Skin epidermis (tissue), 12 donors: ENCODE measurements at regions not wholly inside any gene's neighbourhood (a gene's known extent, or its start where the extent isn't known, plus 50 kb on each side); places are given as distances from the start of the nearest gene placed in this dataset.

Source experiments
- H3K27ac ChIP-seq, 21 experiments: fragments of 200-600 bp; sonication (generic) in 11 of 21; one replicate each; pipeline ENCODE4 v1.5.0; 2020; ENCODE audit warnings: mild to moderate bottlenecking in 3 of 21, inconsistent platforms in 2 of 21, moderate library complexity in 2 of 21
- H3K4me3 ChIP-seq, 7 experiments: fragments of 200-600 bp; sonication (generic) in 2 of 7; one replicate each; pipeline ENCODE4 v1.5.0; 2020; ENCODE audit warnings: inconsistent platforms in 2 of 7, mild to moderate bottlenecking in 2 of 7, moderate library complexity in 1 of 7

DNA sequence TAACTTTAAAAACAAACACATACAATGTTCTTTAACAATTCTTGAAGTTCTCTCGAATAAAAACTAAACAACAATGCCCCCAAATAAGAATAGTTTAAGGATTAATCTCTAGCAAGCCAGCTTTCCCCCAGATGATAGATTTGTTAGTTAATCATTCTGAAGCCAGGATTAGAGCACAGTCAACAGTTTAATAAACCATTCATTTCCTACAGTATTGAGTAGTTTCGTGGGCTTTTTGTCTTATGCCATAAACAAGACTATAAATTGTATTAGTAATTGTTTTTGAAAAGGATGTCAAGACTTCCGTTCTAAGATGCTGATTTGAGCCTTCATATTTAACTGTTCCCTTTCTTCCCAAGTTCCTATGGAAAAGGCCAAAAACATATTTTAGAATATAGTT lies 136.6 kb downstream of the PIK3R1 start:
- peak overlapping the region in 1 of 21 experiments; percentile 21 for H3K27ac ChIP-seq
- H3K4me3 ChIP-seq = no peak overlapping the region

DNA sequence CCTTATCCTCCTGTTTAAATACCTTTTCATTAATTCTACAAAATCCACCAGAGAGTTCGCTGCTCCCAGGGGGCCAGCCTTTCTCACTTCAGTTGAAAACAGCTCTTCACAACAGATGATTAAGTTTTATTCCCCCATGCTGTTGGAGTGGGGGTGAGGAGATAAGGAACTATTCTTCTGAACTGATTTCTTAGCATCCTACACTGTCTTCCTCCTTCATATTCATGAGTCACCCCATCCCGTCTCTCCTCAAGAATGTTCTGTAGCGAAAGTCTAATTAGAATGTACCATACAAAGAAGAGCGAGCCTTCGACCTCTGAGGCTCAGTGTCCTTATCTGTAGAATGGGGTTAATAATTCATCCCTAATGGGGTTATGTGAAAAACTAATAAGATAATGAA lies 138.0 kb downstream of the PIK3R1 start:
- Histone ChIP-seq H3K27ac (no peak overlapping the region), H3K4me3 (no peak overlapping the region)

DNA sequence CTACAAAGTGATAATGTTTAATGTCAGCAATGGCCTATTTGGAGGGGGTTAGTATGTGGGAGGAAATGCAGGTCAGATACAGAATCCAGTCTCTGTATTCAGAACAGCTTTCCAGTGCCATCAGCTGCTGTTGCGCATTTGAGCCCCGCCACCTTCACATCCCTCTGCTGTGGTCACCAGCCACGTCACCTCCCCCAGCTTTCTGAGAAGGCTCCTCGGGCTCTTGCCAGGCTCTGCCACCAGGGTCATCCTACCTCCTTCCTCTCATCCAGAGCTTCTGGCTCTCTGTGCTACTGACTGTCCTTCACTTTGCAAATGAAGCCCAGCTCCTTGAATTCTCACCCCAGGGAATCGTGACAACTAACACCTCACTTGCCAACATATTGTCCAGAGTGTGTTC lies 138.8 kb downstream of the PIK3R1 start:
- Histone ChIP-seq H3K4me3 (no peak overlapping the region), H3K27ac (no peak overlapping the region)

DNA sequence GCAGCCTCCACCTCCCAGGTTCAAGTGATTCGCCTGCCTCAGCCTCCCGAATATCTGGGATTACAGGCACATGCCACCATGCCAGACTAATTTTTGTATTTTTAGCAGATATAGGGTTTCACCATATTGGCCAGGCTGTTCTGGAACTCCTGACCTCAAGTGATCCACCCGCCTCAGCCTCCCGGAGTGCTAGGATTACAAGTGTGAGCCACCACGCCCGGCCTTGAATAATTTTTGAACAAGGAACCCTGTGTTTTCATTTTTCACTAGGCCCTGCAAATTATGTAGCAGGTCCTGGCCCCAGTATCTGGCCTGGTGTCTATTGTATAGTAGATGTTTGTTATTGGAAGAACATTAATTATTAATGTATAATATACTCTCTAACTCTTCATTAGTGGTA lies 140.7 kb downstream of the PIK3R1 start:
- no peak overlapping the region for H3K4me3 ChIP-seq
- H3K27ac ChIP-seq = no peak overlapping the region

DNA sequence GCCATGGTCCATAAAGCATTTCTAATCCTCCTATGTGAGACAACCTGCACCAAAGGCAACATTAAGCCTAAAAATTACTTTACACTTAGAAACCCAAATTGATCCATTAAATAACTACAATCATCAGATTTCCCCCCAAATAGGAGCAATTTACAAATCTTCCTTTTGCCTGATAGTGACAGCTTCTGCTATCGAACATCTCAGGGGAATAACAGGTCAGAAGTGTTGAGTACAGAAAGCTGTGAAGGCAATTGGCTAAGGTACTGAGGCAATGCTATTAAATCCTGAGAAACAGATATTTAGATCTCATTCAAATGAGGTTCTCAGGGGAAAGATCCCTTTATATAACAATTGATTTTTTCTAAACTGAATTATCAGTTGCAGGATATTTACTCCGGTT lies 141.1 kb downstream of the PIK3R1 start:
- Histone ChIP-seq H3K27ac (no peak overlapping the region), H3K4me3 (no peak overlapping the region)

DNA sequence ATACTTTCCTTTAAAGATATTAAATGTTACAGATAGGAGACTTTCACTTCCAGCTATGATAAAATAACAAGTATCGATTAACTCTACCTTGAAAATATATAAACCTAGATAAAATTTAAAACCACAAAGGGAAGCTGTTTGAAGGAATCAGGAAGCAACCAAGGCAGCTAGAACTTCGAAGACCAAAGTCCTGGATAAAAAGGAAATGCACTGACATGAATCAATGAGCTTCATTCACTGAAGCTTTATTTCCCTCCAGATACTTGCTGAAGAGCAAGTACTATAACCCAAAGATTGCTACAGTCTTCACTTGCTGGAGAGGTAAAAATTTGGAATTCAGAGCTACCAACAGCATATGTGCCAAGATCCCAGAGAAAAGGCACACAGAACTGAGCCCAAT lies 144.1 kb downstream of the PIK3R1 start:
- Histone ChIP-seq H3K4me3 (no peak overlapping the region), H3K27ac (no peak overlapping the region)

DNA sequence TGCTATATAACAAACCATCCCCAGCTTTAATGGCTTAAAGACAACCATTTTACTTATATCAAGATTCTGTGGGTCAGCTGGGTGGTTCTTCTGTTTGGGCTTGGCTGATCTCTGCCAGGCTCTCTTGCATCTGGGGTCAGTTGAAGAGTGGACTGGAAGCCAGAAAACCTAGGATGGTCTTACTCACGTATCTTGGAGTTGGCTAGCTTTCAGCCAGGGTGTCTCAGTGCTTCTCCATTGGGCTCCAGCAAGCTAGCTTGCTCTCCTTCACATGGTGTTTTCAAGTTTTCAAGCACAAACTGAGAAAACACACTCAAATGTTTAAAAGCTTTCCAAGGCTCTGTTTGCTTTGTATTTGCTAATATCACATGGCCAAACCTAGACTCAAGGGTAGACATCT lies 146.8 kb downstream of the PIK3R1 start:
- Histone ChIP-seq H3K27ac (no peak overlapping the region), H3K4me3 (no peak overlapping the region)

DNA sequence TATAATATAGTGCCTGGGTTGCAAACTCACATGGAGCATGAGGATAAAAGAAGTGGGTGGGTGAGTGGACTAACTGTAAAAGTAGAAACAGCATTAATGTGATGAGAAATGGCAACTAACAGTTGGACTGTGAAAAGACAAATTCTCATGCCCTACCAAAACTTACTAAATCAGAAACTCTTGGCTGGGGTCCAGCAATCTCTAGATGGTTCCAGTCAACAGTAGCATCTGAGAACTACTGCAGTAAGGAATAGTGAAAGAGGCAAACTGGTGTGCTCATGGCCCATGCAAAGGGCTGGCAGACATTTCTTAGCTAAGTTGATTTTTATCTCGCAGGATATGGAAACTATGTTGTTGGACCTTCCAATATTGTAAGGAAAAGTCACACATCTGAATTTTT lies 150.3 kb downstream of the PIK3R1 start:
- H3K27ac ChIP-seq = no peak overlapping the region

DNA sequence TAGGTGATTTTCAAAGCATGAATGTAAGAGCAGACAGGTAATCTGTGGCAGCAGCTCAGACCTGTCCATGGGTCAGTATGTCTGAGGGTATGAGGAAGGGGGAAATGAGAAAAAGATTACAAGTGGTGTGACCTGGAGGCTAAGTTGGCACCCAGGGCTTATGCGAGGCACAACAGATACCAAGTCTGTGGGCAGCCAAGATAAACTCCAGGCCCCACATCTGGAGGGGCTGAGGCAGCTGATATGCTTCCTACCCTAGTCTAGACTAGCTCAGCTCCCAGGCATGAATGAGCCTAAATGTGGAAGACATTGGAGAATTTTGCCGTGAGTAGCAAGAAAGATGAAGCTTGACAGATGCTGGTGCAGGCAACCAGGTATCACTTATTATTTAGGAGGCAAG lies 151.7 kb downstream of the PIK3R1 start:
- Histone ChIP-seq H3K27ac (no peak overlapping the region), H3K4me3 (no peak overlapping the region)

More for the DNA sequence above, 150.3 kb downstream of the PIK3R1 start:
- H3K4me3 ChIP-seq = no peak overlapping the region

DNA sequence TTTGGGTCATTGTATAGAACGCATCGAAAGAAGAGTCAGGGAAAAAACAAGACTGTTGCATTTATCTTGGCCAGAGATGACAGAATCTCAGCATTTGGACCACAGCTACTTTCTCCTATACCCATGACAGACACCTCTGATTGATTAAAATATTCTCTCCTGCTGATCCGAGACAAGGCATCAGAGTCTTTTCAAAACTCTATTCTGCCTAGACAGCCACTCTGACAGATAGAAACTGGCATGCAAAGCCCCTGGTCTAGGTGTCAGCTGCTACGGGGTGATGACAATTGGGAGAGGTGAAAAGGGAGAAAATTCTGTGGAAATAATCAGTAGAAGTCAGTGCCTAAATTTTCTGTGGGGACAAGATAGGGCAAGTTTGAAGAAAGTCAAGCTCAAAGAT lies 152.2 kb downstream of the PIK3R1 start:
- Histone ChIP-seq H3K27ac (peak overlapping the region in 1 of 21 experiments; percentile 6), H3K4me3 (no peak overlapping the region)

DNA sequence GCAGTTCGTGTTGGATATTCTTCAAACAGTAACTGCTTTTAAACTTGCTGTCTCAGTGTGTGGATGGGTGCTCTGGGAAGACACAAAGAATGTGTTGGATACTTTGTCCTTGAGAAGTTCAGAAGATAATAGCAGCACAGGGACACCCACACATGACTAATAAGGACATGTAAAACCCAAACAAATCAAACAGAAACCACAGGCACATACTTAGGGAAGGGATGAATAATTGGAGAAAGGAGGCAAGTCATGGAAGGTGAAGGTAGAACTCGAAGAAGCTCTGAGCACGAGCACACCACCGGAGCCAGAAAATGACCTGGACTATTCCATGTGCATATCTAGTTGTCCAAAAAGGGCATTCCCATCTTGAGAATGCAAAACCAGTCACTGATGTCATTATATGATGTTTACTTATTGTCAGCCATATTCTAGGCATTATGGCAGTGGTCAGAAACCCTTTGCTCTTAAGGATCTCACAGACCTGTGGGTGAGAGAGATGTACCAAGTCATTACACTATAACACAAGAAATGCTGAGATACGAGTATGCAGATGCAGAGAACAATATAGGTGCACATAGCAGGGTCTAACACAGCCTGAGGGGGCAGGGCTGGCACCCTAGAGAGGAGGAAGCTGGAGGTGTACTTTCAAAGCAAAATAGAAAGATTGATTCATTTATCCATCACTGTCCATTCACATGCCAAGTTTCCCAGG lies 152.9 kb downstream of the PIK3R1 start:
- H3K27ac ChIP-seq = peak overlapping the region in 1 of 21 experiments; percentile 6
- no peak overlapping the region for H3K4me3 ChIP-seq

DNA sequence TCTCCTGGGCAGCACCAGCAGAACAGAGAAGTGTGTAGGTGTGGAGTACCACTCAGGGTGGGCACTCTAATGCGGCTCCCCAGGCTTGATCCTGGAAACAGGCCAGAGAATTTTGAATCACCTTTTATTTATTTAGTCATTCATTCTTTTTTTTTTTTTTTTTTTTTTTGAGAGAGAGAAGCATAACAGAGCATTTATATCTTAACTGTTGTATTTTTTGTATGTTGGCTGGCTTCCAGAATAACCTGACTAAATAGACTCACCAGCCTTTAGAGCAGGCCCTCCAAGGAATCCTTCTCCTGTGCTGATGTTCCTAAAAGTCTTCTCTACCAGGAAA lies 153.4 kb downstream of the PIK3R1 start:
- Histone ChIP-seq H3K27ac (no peak overlapping the region), H3K4me3 (no peak overlapping the region)

DNA sequence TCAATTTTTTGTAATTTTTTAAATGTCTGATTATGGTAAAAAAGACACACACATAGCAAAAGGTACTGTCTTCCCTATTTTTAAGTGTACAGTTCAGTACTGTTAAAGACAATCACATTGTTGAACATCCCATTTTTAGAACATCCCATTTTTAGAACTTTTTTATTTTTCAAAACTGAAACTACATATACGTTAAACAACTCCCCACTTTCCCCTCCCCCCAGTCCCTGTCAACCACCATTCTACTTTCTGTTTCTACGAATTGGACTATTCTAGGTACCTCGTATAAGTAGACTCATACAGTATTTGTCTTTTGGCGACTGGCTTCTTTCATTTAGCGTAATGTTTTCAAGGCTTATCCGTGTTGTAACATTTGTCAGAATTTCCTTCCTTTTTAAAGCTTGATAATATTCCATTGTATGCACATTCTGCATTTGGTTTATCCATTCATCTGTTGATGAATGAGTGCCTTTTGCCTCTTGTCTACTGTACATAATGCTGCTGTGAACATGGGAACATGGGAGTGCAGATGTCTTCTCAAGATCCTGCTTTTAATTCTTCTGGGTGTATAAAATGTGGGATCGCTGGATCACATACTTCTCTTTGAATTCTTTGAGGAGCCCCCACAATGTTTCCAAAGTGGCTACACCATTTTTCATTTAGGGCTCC lies 154.0 kb downstream of the PIK3R1 start:
- H3K27ac ChIP-seq = no peak overlapping the region

DNA sequence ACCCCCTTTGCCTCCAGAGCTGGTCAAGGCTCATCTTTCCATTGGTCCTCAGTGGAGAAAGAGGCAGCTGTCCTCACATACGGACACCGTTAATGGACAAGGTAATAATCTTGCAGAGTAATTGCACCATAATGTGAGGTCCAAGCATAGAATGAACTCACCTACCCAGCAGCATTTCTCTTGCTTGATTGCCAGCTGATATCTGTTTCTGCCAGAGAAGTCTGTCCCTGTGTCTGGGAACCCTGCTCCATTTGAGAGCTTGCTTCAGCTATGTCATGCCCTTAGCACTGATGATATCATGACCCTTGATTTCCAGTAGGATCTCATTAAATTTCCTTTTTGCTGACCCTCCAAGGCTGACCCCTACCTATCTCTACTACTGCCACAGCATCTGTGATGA lies 154.6 kb downstream of the PIK3R1 start:
- H3K4me3 ChIP-seq = no peak overlapping the region

More for the DNA sequence above, 154.0 kb downstream of the PIK3R1 start:
- no peak overlapping the region for H3K4me3 ChIP-seq

DNA sequence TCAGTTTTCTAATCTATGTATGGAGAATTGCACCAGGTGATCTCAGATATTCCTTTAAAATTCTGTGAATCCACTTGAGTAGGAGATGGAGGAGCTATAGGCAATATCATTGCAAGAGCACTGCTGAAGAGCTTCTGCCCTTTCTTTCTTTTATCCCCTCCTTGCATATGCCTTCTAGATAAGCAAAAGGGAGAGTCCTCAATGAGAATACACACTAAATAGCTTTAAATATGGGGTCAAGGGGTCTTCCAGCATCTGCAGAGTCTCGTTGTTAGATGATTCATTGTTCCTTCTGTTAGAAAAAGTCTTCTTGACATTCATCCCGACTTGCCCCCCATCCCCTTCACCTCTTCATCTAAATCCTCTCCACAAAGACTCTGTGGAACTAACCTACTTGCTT lies 156.1 kb downstream of the PIK3R1 start:
- no peak overlapping the region for H3K27ac ChIP-seq
- H3K4me3 ChIP-seq = no peak overlapping the region

More for the DNA sequence above, 154.6 kb downstream of the PIK3R1 start:
- no peak overlapping the region for H3K27ac ChIP-seq

DNA sequence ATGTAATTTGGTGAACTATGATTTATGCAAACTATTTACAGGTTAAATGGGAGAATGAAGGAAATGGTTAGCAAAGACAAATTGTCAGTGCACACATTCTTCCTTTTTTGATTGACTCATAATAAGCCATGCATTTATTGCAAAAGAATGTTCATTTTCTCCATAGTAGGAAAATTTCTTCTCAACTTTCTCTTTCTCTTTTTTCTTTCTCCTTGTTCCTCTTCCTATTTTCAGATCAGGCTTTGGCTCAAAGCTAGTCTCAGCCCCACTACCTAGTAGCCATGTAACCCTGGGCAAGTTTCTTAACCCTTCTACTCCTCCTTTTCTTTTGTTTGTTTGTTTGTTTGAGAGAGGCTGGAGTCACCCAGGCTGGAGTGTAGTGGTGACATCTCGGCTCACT lies 156.6 kb downstream of the PIK3R1 start:
- Histone ChIP-seq H3K27ac (no peak overlapping the region), H3K4me3 (no peak overlapping the region)

DNA sequence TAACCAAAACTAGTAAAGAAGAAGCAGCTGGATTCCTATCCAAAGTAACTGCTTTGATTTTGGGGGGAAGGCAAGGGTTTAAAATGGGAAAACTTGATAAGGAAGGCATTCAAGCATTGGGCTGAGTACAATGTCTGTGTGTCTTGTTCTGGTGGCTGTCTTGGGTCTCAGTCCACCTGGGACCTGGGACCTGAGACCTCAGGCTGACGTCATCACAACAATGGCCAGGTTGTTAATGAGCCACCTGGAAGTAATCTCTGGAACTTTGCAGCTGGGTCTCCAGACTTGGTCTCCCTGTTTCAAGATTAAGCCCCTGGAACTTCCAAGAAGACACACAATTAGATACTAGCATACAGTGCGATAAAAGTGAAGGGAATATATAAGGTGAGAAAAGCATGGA lies 157.5 kb downstream of the PIK3R1 start:
- H3K27ac ChIP-seq = peak overlapping the region in 1 of 21 experiments; percentile 31
- H3K4me3 ChIP-seq = no peak overlapping the region

DNA sequence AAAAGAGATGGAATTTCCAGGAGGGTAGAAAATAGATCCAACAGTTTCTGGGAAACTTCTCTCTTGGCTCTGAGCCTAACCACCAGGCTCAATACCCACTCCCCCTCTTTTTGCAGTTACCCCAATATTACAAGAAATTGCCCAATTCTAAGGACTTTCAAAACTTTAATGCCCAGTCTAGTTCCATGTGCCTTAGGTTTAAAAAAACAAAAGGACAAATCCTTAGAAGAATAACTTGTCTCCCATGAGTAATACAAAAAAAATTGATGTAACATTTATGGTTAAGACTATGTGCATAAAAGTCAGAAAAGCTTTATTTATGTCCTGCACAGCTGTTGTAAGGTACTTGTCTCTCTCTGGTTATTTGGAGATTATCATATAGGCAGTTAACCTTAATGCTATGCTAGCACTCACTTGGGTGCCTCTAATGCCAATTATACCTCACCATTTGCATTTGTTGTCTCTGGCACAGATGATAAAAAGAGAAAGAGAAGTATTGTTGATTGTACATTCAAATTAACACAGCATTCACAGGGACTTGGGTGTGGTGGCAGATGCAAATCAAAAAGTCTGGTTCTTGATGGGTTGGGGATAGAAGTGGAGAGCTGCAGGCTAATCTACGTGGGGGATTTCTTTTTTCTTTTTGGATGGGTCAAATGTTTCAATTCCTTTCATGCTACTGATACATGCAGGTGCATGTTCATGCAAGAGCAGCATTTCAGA lies 159.4 kb downstream of the PIK3R1 start:
- Histone ChIP-seq H3K27ac (peak overlapping the region in 8 of 21 experiments; percentile 0 to 71 (median 24)), H3K4me3 (no peak overlapping the region)

DNA sequence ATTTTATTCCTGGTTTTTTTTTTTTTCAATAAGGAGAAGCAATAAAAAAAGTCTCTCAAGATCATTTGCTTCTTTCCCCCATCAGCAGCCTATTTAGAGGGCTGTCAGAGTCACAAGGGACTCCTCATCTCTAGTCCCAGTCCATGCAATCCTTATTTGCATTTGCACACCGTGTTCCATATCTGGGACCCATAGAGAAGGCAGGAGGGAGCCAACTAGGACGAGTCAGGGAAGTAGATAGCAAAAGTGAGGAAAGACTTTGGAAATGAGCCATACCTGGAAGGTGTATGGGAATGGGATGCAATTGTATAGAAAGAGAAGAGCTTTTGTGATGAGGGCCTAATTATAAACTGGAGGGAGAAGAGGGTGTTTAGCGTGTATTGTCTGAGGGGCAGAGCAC lies 160.0 kb downstream of the PIK3R1 start:
- H3K4me3 ChIP-seq = no peak overlapping the region
- H3K27ac ChIP-seq = peak overlapping the region in 5 of 21 experiments; percentile 4 to 79 (median 49)

DNA sequence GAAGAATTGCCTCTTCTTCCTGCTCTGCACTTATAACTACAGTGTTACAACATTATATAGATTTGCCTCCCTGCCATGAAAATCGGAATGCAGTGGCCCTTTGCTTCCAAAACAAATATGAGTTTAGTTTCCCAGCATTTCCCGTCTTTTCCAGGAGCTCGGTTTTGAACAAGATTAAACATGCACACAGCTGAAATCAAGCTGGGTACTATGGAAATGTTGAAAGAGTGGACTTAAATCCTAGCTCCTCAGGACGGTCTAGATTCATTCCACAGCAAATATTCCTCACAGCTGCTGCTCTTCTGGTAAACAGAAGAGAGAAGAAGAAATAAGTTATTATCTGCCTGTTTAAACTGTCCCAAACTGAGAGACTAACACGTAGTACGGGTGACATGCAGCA lies 161.4 kb downstream of the PIK3R1 start:
- no peak overlapping the region for H3K4me3 ChIP-seq
- H3K27ac ChIP-seq = peak overlapping the region in 13 of 21 experiments; percentile 23 to 79 (median 53)

DNA sequence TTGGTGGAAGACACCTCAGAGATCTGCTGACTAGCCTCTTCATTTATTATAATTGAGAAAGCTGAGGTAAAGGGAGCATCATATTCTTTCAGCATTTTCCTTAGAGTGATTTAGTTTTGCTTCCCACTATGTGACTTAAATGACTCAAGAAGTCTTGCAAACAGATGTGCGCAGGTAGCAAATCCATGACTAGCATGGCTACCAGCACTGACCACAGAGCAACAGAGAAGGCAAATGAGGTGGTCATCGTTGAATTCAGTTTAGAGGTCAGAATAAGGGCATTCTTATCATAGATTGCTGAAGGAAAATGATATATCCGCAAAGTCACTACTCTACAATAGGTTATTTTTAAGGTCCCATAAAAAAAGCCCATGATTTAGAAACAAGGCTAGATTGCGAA lies 162.2 kb downstream of the PIK3R1 start:
- peak overlapping the region in 8 of 21 experiments; percentile 49 to 79 (median 63) for H3K27ac ChIP-seq
- no peak overlapping the region for H3K4me3 ChIP-seq
